HG03175 (cell line): ENCODE measurements at regions not wholly inside any gene's neighbourhood (a gene's known extent, or its start where the extent isn't known, plus 50 kb on each side); places are given as distances from the start of the nearest gene placed in this dataset.

Source experiments
- ATAC-seq: cut with Tn5 transposase; IDR thresholded peaks from one replicate; pipeline ENCODE4 v1.9.1; 2021; ENCODE audit warnings: mild to moderate bottlenecking, moderate library complexity; ENCODE audit not compliant: unreplicated experiment

GRCh38 chr1:219283541-219283940 is 109.9 kb downstream of the LYPLAL1 start:
- no peak for ATAC-seq

DNA sequence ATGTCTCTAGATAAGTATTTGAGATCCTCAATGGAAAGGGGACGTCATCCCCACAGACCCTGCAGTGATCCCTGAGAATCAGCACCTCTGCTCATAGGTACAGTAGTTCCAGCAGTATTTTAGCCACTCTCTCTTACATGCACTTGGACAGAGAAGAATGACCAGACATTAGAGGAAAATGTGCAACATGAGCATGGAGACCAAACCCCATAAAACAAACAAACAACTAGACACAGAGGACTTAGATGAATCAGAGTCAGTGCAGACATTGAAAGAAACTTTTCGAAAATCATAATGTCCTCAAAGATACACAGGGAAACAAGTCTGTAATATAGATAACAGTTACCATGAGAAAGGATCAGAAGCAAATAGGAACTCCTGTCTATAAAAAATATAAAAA is 108.2 kb downstream of the LYPLAL1 start:
- no peak for ATAC-seq

- no peak for ATAC-seq
Measured at GRCh38 chr1:219279017-219279770, 105.5 kb downstream of the LYPLAL1 start.

DNA sequence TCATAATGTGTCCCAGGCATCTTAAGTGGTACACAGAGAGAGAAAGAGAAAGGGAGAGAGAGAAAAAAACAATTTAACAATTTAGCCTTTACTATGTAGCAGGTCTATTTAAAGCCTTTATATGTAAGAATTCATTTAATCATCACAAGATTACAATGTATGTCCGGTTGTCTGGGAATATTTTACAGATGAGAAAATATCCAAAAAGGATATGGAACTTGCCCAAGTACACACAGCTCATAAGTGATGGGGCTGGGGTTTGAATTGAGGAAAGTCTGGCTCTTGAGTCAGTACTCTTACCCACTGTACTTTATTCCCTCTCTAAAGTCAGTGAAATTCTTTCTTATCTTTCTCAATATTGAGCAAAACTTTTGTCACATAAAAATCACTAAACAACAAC is 104.6 kb downstream of the LYPLAL1 start:
- no peak for ATAC-seq

- no peak for ATAC-seq
Measured at GRCh38 chr1:219277304-219278105, 103.8 kb downstream of the LYPLAL1 start.

DNA sequence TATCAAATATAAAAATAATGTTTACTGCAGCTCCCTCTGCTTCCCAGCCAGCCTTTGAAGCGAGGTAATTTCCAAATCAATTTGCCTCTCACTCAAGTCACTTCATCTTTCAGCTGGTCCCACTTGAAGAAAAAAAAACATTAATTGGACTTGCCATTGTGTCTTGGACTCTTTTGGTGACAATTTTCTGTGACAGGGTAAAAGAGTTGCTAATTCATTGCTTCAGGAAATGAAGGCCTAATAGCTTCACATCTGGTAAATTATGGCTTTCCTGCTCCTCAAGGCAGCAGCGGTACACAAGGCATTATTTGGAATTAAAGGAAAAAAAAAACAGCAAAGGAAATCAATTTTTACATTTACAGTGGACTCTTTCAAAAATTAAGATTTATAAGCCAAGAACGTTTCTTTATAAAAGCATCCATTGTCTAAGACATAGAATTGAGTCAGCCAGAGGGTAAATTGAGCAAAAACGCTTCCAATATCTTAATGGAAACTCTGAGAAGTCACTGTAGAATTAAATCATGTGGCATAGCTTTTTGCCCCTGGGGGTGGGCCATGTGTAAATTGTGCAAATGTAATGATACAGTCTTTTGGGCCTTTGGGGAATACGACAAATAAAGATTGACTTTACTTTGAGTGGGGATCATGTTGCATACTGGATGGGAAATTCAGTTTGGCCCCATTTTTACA is 102.5 kb downstream of the LYPLAL1 start:
- no peak for ATAC-seq

DNA sequence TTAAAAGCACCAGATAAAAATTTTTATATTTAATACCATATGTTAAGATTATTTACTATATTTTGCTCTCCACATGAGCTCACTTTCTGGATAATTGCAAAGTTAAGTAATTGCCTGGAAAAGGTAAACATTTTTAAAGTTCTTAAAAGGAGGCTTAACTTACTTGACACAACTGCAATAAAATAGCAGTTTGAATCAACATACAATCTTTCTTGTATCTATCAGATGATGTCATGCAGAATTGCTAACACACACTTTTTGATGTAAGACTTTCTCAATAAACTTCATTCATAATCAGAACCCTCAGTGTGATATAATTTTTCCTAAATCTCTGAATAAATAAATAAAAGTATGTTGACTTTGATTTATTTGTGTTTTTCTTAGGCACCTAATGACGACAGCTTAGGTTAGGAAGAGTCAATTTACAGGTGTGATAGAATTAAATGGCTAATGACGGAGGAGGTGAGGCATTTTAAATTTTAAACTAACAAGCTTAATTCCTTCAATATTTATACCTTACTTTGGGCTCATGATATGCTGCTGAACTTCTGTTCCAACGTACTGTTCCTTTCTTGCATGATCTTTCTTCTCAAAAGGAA is 99.5 kb downstream of the LYPLAL1 start:
- ATAC-seq: no peak

GRCh38 chr1:219271818-219272535 is 98.3 kb downstream of the LYPLAL1 start:
- ATAC-seq: peak; percentile 59

DNA sequence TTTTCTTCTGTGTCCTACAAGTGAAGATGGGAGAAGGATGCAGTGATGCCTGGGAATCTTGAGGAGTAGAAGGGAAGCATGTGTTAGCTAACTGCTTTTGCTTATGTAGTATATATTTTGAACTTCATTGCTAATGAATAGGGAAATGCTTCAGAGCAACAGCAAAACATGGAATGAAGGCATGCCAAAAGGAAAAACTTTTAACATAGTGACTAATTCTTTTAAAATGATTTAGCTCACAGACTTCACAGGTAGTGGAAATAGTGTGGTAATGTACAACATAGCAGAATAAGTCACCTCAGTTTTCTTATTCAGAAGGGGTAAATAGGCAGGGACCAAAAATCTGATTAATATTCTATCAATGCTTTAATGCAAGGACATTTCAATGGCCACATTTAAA is 95.5 kb downstream of the LYPLAL1 start:
- no peak for ATAC-seq

- no peak for ATAC-seq
Measured at GRCh38 chr1:219266524-219266923, 92.8 kb downstream of the LYPLAL1 start.

- ATAC-seq: no peak
Measured at GRCh38 chr1:219265026-219265515, 91.4 kb downstream of the LYPLAL1 start.

DNA sequence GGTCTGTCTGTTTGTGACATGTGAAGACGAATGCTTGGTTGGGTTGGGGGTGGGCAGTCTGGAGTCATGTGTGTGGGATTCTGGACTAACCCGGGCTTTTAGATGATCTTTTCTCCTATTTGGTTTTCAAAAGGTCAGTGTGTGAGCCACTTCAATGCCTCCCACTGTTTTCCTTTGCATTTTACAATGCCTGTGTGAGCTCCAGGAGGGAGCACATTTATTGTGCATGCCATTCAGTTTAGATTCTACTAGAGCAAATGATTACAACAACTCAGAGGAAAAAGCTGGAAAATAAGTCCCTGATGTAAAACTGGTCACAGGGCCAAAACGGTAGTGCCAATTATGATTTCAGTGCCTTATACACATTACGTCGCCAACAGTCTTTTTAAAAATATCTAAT is 90.9 kb downstream of the LYPLAL1 start:
- ATAC-seq: no peak
